LNCAP (cell line): ENCODE measurements at regions not wholly inside any gene's neighbourhood (a gene's known extent, or its start where the extent isn't known, plus 50 kb on each side); places are given as distances from the start of the nearest gene placed in this dataset.

ENCODE experiments used
- TF ChIP-seq, protein P1 (sequence below): fragments of 450-650 bp; IDR thresholded peaks from 2 replicates; pipeline ENCODE4 v1.5.1; 2017; ENCODE audit warnings: mild to moderate bottlenecking

DNA sequence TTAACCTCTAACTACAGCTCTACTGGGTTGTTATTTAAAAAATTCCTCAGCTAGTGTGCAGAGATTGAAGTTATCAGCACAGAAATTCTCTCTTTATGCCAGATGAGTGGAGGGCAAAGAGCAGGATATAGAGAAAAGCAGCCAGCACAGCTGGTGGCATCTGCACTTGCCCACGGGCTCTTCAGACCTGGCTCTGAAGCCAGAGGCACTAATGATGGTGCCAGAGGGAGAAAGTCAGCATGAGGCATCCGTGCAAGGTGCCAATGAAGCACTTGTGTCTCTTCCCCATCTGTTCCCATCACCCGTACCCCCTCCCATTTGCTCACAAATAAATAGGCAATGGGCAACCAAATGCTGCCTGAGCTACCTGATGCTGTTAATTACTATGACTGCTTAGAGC, 138.9 kb downstream of the OLFM4 start:
- TF ChIP-seq, protein P1, sequence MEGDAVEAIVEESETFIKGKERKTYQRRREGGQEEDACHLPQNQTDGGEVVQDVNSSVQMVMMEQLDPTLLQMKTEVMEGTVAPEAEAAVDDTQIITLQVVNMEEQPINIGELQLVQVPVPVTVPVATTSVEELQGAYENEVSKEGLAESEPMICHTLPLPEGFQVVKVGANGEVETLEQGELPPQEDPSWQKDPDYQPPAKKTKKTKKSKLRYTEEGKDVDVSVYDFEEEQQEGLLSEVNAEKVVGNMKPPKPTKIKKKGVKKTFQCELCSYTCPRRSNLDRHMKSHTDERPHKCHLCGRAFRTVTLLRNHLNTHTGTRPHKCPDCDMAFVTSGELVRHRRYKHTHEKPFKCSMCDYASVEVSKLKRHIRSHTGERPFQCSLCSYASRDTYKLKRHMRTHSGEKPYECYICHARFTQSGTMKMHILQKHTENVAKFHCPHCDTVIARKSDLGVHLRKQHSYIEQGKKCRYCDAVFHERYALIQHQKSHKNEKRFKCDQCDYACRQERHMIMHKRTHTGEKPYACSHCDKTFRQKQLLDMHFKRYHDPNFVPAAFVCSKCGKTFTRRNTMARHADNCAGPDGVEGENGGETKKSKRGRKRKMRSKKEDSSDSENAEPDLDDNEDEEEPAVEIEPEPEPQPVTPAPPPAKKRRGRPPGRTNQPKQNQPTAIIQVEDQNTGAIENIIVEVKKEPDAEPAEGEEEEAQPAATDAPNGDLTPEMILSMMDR = no peak

DNA sequence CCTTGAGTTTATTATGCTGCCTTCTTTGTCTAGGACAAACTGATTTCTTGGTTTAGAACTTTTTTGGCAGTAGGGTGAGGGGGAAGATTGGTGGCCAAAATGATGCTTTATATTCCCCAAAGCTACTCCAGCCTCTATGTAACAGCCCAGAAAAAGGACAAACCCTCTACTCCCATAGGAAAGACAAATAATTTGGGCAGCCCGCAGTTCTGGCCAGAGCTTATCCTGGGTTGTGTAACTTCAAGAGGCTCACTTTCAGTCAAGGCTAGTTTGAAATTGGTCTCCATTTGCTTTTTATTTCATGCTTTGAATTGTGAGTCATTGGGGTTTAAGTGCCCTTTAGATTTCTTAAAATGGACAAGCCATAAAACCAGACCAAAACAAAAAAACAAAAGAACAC, 142.3 kb downstream of the OLFM4 start:
- TF ChIP-seq, protein P1 = no peak

DNA sequence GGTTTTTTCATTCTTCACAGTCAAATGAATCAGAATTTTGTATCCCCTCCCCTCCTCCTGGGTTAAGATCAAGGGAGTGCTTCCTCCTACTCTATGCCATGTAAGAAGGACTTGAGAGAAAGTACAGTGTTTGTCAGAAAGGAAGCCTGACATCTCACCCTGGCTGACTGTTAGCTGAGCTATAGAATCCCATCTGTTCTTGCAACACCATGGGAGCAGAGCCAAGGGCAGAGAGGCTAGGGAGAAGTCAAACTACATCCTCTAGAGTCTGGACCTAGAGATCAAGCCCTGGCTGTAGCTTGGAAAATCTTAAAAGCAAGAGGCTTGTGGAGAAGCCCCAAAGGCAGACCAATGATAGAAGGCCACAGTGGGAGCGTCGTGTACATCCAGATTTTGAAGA, 145.9 kb downstream of the OLFM4 start:
- TF ChIP-seq, protein P1 = no peak

DNA sequence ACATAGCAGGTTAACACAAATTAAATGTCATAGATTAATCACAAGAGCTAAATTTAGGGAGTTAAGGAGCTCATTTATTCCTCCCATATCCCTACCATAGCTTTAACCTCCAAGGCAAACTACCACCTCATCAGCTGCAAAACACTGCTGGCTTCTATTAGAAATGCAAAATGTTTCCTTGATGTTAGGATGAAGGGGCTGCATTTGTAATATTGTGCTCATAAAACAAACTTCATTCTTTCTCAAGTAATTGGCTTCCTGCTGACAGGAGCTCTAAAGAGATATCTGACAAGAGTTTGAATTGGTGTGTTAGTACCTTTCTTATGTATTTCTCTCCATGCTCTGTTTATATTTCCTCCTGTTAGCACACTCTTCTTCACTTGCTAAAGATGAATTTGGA, 152.1 kb downstream of the OLFM4 start:
- TF ChIP-seq, protein P1 = no peak

DNA sequence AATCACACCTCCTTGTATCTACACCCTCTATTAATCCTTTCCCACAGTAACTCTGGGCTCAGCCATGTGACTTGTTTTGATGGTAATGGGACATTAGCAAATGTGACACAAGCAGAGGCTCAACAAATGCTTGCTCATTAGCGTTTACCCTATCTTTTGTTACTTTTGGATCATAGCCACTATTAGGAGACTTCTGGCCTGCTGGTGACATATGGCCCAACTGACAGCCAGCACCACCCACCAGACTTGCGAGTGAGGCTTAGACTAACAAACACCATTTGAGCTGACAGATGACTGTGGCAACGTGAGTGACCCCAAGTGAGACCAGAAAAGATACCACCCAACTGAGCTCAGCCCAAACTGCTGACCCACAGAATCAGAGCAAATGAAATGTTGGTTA, 154.1 kb downstream of the OLFM4 start:
- TF ChIP-seq, protein P1 = no peak

DNA sequence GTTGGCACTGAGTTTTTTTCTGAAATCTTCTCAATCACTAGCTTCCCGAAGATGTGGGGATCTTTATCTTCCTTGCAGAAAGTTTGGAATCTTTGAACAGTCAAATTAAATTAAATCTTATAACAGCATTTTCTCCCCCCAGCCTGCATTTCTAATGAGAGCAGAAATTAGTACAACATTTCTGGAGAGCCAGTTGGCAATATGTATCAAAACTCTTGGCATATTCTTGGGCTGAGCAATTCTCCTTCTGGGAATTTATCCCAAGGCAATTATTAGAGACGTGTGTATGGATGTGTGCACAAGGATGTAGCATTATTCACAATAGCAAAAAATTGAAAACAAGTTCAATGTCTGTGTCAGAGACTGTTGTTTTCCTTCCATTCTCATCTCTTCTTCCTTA, 159.5 kb downstream of the OLFM4 start:
- TF ChIP-seq, protein P1 = no peak

DNA sequence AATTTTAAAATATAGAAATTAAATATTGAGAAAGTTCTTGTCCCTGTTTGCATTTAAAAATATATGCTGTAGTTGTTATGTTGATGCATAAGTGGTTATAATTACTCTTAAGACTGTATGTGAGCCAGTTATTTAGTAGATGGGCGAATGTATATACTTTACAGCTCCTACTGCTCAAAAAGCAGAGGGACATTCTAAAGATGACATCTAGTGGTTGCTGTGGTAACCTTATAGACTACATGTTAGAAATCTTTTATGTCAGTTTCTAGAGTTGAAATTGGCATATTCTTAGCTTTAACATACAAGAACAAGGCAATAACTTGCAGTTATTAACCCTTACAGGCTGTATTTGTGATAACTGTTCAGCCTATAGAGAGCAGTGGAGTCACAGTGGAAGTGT, 160.5 kb downstream of the OLFM4 start:
- TF ChIP-seq, protein P1 = no peak

DNA sequence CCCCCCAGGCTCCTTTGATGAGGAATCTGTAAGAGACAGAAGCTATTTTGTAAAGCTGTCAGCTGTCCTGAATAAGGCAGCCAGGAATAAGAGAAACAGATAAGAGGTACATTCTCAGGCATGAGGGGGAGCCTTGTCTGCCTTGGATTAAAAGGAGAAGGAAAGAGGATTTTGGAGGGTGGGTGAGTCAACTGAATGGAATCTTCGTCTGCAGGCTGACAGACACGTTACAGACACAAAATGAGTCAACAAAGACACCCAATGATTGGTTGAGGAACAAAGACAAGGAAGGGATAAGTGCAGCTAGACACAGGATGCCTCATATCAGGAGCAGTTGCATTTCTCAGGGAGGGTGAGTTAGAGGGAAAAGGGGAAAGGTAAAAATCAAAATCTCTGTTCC, 162.5 kb downstream of the OLFM4 start:
- TF ChIP-seq, protein P1 = no peak
